HEK293 (cell line): ENCODE measurements at regions not wholly inside any gene's neighbourhood (a gene's known extent, or its start where the extent isn't known, plus 50 kb on each side); places are given as distances from the start of the nearest gene placed in this dataset.

Experiments used
- CTCF ChIA-PET: fragments of 350-600 bp; formaldehyde crosslinking; extraction: SDS; loops from one replicate; lab custom pipeline; 2021; ENCODE audit warnings: antibody characterized with exemption; lab: Yijun Ruan, JAX
- POLR2A ChIA-PET: fragments of 300-600 bp; formaldehyde crosslinking; extraction: SDS; loops from one replicate; lab custom pipeline; 2020; ENCODE audit warnings: antibody characterized with exemption, inconsistent platforms; lab: Yijun Ruan, JAX
- H3K27ac ChIP-seq: fragments of 200-500 bp; sonication (Bioruptor generic); 2 replicates; pipeline ENCODE4 v1.5.1; 2014; ENCODE audit warnings: low read depth, low read length, control low read depth, inconsistent platforms; ENCODE audit errors: extremely low read depth
- H3K36me3 ChIP-seq, 2 experiments: fragments of 200-500 bp in 1 of 2; sonication (Bioruptor generic) in 1 of 2; 1 replicate in 1 of 2; 2 replicates in 1 of 2; pipeline ENCODE4 v1.5.1; 2014 to 2017; ENCODE audit warnings: inconsistent platforms in 2 of 2, low read length in 2 of 2; ENCODE audit not compliant: control insufficient read depth in 2 of 2, insufficient read depth in 1 of 2
- H3K4me1 ChIP-seq: fragments of 200-500 bp; sonication (Bioruptor generic); 2 replicates; pipeline ENCODE4 v1.5.1; 2014; ENCODE audit warnings: mild to moderate bottlenecking, low read length, inconsistent platforms; ENCODE audit not compliant: control insufficient read depth, insufficient read depth
- H3K4me3 ChIP-seq: 2 replicates; pipeline ENCODE4 v1.5.1; 2011; ENCODE audit warnings: low read depth, mild to moderate bottlenecking, control low read depth, low read length, moderate library complexity
- H3K9me3 ChIP-seq: fragments of 200-500 bp; sonication (Bioruptor generic); 2 replicates; pipeline ENCODE4 v1.5.1; 2014; ENCODE audit warnings: low read depth, low read length, inconsistent platforms; ENCODE audit not compliant: control insufficient read depth, insufficient read depth
- BCL6B ChIP-seq: fragments of 450-650 bp; formaldehyde crosslinking; IDR thresholded peaks from 2 replicates; pipeline ENCODE4 v1.5.1; 2017; ENCODE audit warnings: missing biosample characterization, missing genetic modification characterization
- EGR2 ChIP-seq: fragments of 450-650 bp; formaldehyde crosslinking; IDR thresholded peaks from 2 replicates; pipeline ENCODE4 v1.5.1; 2016; ENCODE audit warnings: low read depth, missing biosample characterization, missing genetic modification characterization
- GLIS2 ChIP-seq: fragments of 450-650 bp; formaldehyde crosslinking; IDR thresholded peaks from 2 replicates; pipeline ENCODE4 v1.5.1; 2016; ENCODE audit warnings: missing biosample characterization, missing genetic modification characterization
- HOXC10 ChIP-seq: sonication (generic); formaldehyde crosslinking; IDR thresholded peaks from 2 replicates; pipeline ENCODE4 v1.8.1; 2023; ENCODE audit warnings: mild to moderate bottlenecking, missing genetic modification reagents
- KLF7 ChIP-seq: fragments of 450-650 bp; formaldehyde crosslinking; IDR thresholded peaks from 2 replicates; pipeline ENCODE4 v1.5.1; 2016; ENCODE audit warnings: missing biosample characterization, missing genetic modification characterization, borderline replicate concordance
- MZF1 ChIP-seq: fragments of 450-650 bp; formaldehyde crosslinking; IDR thresholded peaks from 2 replicates; pipeline ENCODE4 v1.5.1; 2017; ENCODE audit warnings: missing biosample characterization, missing genetic modification characterization, borderline replicate concordance
- PRDM10 ChIP-seq: fragments of 450-650 bp; formaldehyde crosslinking; IDR thresholded peaks from 2 replicates; pipeline ENCODE4 v1.5.1; 2016; ENCODE audit warnings: missing biosample characterization, missing genetic modification characterization
- SCRT2 ChIP-seq: fragments of 450-650 bp; formaldehyde crosslinking; IDR thresholded peaks from 2 replicates; pipeline ENCODE4 v1.5.1; 2016; ENCODE audit warnings: missing biosample characterization, missing genetic modification characterization
- SP3 ChIP-seq: fragments of 450-650 bp; formaldehyde crosslinking; IDR thresholded peaks from 2 replicates; pipeline ENCODE4 v1.5.1; 2016; ENCODE audit warnings: missing biosample characterization, missing genetic modification characterization
- YY1 ChIP-seq: fragments of 450-650 bp; formaldehyde crosslinking; IDR thresholded peaks from 2 replicates; pipeline ENCODE4 v1.5.1; 2018; ENCODE audit warnings: missing biosample characterization, missing genetic modification characterization
- ZBTB10 ChIP-seq: fragments of 450-650 bp; formaldehyde crosslinking; IDR thresholded peaks from 2 replicates; pipeline ENCODE4 v1.5.1; 2016; ENCODE audit warnings: missing biosample characterization, missing genetic modification characterization
- ZBTB17 ChIP-seq: fragments of 450-650 bp; formaldehyde crosslinking; IDR thresholded peaks from 2 replicates; pipeline ENCODE4 v1.5.1; 2016; ENCODE audit warnings: missing biosample characterization, missing genetic modification characterization
- ZNF10 ChIP-seq: fragments of 450-650 bp; formaldehyde crosslinking; IDR thresholded peaks from 2 replicates; pipeline ENCODE4 v1.5.1; 2017; ENCODE audit warnings: missing biosample characterization, missing genetic modification characterization
- ZNF24 ChIP-seq: fragments of 450-650 bp; formaldehyde crosslinking; IDR thresholded peaks from 2 replicates; pipeline ENCODE4 v1.5.1; 2016; ENCODE audit warnings: missing biosample characterization, missing genetic modification characterization
- ZNF280D ChIP-seq: fragments of 450-650 bp; formaldehyde crosslinking; IDR thresholded peaks from 2 replicates; pipeline ENCODE4 v1.5.1; 2016; ENCODE audit warnings: missing biosample characterization, missing genetic modification characterization
- ZNF292 ChIP-seq: fragments of 450-650 bp; formaldehyde crosslinking; IDR thresholded peaks from 2 replicates; pipeline ENCODE4 v1.5.1; 2016; ENCODE audit warnings: low read depth, missing biosample characterization, missing genetic modification characterization, borderline replicate concordance
- ZNF311 ChIP-seq: fragments of 450-650 bp; formaldehyde crosslinking; IDR thresholded peaks from 2 replicates; pipeline ENCODE4 v1.5.1; 2017; ENCODE audit warnings: missing biosample characterization, missing genetic modification characterization, borderline replicate concordance
- ZNF335 ChIP-seq: fragments of 450-650 bp; formaldehyde crosslinking; conservative IDR thresholded peaks from 2 replicates; pipeline ENCODE4 v1.5.1; 2016; ENCODE audit warnings: missing biosample characterization, missing genetic modification characterization
- ZNF341 ChIP-seq: fragments of 450-650 bp; formaldehyde crosslinking; IDR thresholded peaks from 2 replicates; pipeline ENCODE4; 2016; ENCODE audit warnings: low read depth, missing biosample characterization, missing genetic modification characterization
- ZNF416 ChIP-seq: fragments of 450-650 bp; formaldehyde crosslinking; IDR thresholded peaks from 2 replicates; pipeline ENCODE4 v1.5.1; 2016; ENCODE audit warnings: missing biosample characterization, missing genetic modification characterization
- ZNF610 ChIP-seq: fragments of 450-650 bp; formaldehyde crosslinking; IDR thresholded peaks from 2 replicates; pipeline ENCODE4 v1.5.1; 2016; ENCODE audit warnings: missing biosample characterization, missing genetic modification characterization, borderline replicate concordance
- ZNF623 ChIP-seq: fragments of 450-650 bp; formaldehyde crosslinking; IDR thresholded peaks from 2 replicates; pipeline ENCODE4 v1.5.1; 2016; ENCODE audit warnings: missing biosample characterization, missing genetic modification characterization
- ZNF629 ChIP-seq: fragments of 450-650 bp; formaldehyde crosslinking; IDR thresholded peaks from 2 replicates; pipeline ENCODE4 v1.5.1; 2017; ENCODE audit warnings: missing biosample characterization, missing genetic modification characterization
- ZNF658 ChIP-seq: fragments of 450-650 bp; formaldehyde crosslinking; IDR thresholded peaks from 2 replicates; pipeline ENCODE4; 2016; ENCODE audit warnings: missing biosample characterization, missing genetic modification characterization
- ZNF76 ChIP-seq: fragments of 450-650 bp; formaldehyde crosslinking; IDR thresholded peaks from 2 replicates; pipeline ENCODE4; 2016; ENCODE audit warnings: low read depth, missing biosample characterization, missing genetic modification characterization, borderline replicate concordance

GRCh38 chr11:128294001-128294670 is 293.2 kb downstream of the ETS1 start:
- Histone ChIP-seq H3K36me3 (no peaks in the 10 kb centered on the region), H3K27ac (no peak overlapping the region), H3K4me3 (no peak overlapping the region), H3K9me3 (no peaks in the 10 kb centered on the region), H3K4me1 (no peaks in the 10 kb centered on the region)
- CTCF ChIA-PET, result interaction anchor here (1.5 kb wide), 1 partner anchor 337 kb away, joined by 8 read pairs; no protein-coding TSS in a partner anchor
- TF ChIP-seq GLIS2, result no peak
- no peak for TF ChIP-seq ZNF311 (tag by site-specific recombination)
- TF ChIP-seq ZNF280D (tag by site-specific recombination), result no peak
- TF ChIP-seq EGR2 (tag by site-specific recombination), result no peak
- no peak for TF ChIP-seq ZNF335
- TF ChIP-seq ZNF629 (tag by site-specific recombination), result no peak
- TF ChIP-seq HOXC10 (CRISPR knock-in tag), result no peak
- TF ChIP-seq SP3 (tag by site-specific recombination), result no peak
- POLR2A ChIA-PET, result no interaction called here

- Histone ChIP-seq H3K4me1 (no peaks in the 10 kb centered on the region), H3K4me3 (no peak overlapping the region), H3K36me3 (no peaks in the 10 kb centered on the region), H3K9me3 (no peaks in the 10 kb centered on the region), H3K27ac (no peak overlapping the region)
- ChIA-PET POLR2A (no interaction called here), CTCF (interaction anchor here (1.0 to 6.3 kb wide), 4 partner anchors 8 to 340 kb away, joined by 3 to 76 read pairs (median 12); no protein-coding TSS in a partner anchor)
- TF ChIP-seq ZNF24 (tag by site-specific recombination) (no peak), SCRT2 (tag by site-specific recombination) (no peak), ZNF76 (tag by site-specific recombination) (no peak), ZNF658 (no peak), ZBTB10 (tag by site-specific recombination) (no peak), ZBTB17 (no peak), PRDM10 (tag by site-specific recombination) (no peak), ZNF341 (no peak), ZNF416 (no peak), KLF7 (no peak), ZNF10 (tag by site-specific recombination) (no peak), YY1 (tag by site-specific recombination) (no peak), BCL6B (tag by site-specific recombination) (no peak), ZNF610 (no peak), MZF1 (tag by site-specific recombination) (no peak), ZNF623 (no peak), ZNF292 (no peak)
Measured at GRCh38 chr11:128291835-128292234, 295.5 kb downstream of the ETS1 start.
